Endothelial cell of umbilical vein (primary cell): ENCODE measurements at regions not wholly inside any gene's neighbourhood (a gene's known extent, or its start where the extent isn't known, plus 50 kb on each side); places are given as distances from the start of the nearest gene placed in this dataset.

Experiments used
- BruUV-seq: library from RNA; stranded (reverse); fragments of 400-500 nt; replicated peaks from 2 replicates; lab custom pipeline; 2021; lab: Mats Ljungman, UMichigan
- CTCF ChIA-PET: fragments of 300-600, 350-600 bp; sonication (Branson Sonifier 250); formaldehyde crosslinking; loops from one replicate; lab custom pipeline; 2021; ENCODE audit warnings: antibody characterized with exemption, inconsistent platforms; lab: Charles Lee
- POLR2A ChIA-PET: fragments of 300-600, 350-600 bp; sonication (Branson Sonifier 250); formaldehyde crosslinking; loops from one replicate; lab custom pipeline; 2021; ENCODE audit warnings: antibody characterized with exemption, inconsistent platforms; lab: Charles Lee
- DNase-seq: peaks from one replicate; pipeline ENCODE4 v3.0.0-alpha.2; 2011; ENCODE audit warnings: low read depth, low spot score
- FAIRE-seq: peaks from 2 replicates; lab custom pipeline; 2011; peaks lifted over from hg19 to GRCh38; lab: Jason Lieb, UNC
- H2AFZ ChIP-seq: 2 replicates; pipeline ENCODE4 v1.6.0; 2012; ENCODE audit warnings: low read depth, low read length, control low read depth, inconsistent platforms
- H3K27ac ChIP-seq: 2 replicates; pipeline ENCODE4 v1.5.1; 2011; ENCODE audit warnings: low read depth, mild to moderate bottlenecking, control low read depth, low read length, moderate library complexity; ENCODE audit not compliant: insufficient read depth
- H3K27me3 ChIP-seq, 2 experiments: 2 replicates each; pipeline versions ENCODE4 v1.6.0 to v1.6.1; 2011; ENCODE audit warnings: low read length in 2 of 2, mixed read lengths in 1 of 2; ENCODE audit not compliant: control insufficient read depth in 2 of 2, insufficient read depth in 2 of 2
- H3K36me3 ChIP-seq, 2 experiments: 2 replicates in 1 of 2; 3 replicates in 1 of 2; pipeline ENCODE4 v1.5.1; 2011; ENCODE audit warnings: low read length in 2 of 2, mild to moderate bottlenecking in 1 of 2, moderate library complexity in 1 of 2; ENCODE audit not compliant: control insufficient read depth in 2 of 2, insufficient read depth in 2 of 2; ENCODE audit errors: extremely low read depth in 1 of 2
- H3K4me1 ChIP-seq: 3 replicates; pipeline ENCODE4 v1.5.1; 2011; ENCODE audit warnings: mild to moderate bottlenecking, low read length; ENCODE audit not compliant: control insufficient read depth, insufficient read depth; ENCODE audit errors: extremely low read depth
- H3K4me2 ChIP-seq: 2 replicates; pipeline ENCODE4 v1.6.1; 2011; ENCODE audit warnings: low read length, control low read depth, mixed read lengths; ENCODE audit not compliant: insufficient read depth
- H3K4me3 ChIP-seq, 3 experiments: fragments of 200-600 bp in 1 of 3; sonication (generic), shearing (Covaris generic) in 1 of 3; replicated peaks in 1 of 3; 2 replicates each; pipeline ENCODE4 v1.5.1; 2011 to 2016; ENCODE audit warnings: control low read depth in 3 of 3, low read length in 3 of 3, mild to moderate bottlenecking in 2 of 3, inconsistent platforms in 1 of 3, low read depth in 1 of 3, moderate library complexity in 1 of 3; ENCODE audit not compliant: insufficient read depth in 1 of 3
- H3K79me2 ChIP-seq: 2 replicates; pipeline ENCODE4 v1.6.0; 2012; ENCODE audit warnings: low read length, inconsistent platforms; ENCODE audit not compliant: control insufficient read depth, insufficient read depth
- H3K9ac ChIP-seq: replicated peaks from 2 replicates; pipeline ENCODE3; 2011; ENCODE audit warnings: low read length, control low read depth; ENCODE audit not compliant: insufficient read depth; ENCODE audit errors: extremely low read depth
- H3K9me1 ChIP-seq: replicated peaks from 3 replicates; pipeline ENCODE4 v1.6.0; 2011; ENCODE audit warnings: mild to moderate bottlenecking, low read length; ENCODE audit not compliant: control insufficient read depth, insufficient read depth; ENCODE audit errors: extremely low read depth
- H3K9me3 ChIP-seq: replicated peaks from 2 replicates; pipeline ENCODE4 v1.5.1; 2012; ENCODE audit warnings: low read length, inconsistent platforms; ENCODE audit not compliant: control insufficient read depth, insufficient read depth
- H4K20me1 ChIP-seq: replicated peaks from 2 replicates; pipeline ENCODE3; 2011; ENCODE audit warnings: mild to moderate bottlenecking, low read length; ENCODE audit not compliant: control insufficient read depth, insufficient read depth; ENCODE audit errors: extremely low read depth
- FOS ChIP-seq: IDR thresholded peaks from 2 replicates; pipeline ENCODE4 v1.6.1; 2011; ENCODE audit warnings: mild to moderate bottlenecking, low read length, moderate library complexity, borderline replicate concordance; ENCODE audit not compliant: insufficient read depth
- GATA2 ChIP-seq: IDR thresholded peaks from 2 replicates; pipeline ENCODE4 v1.7.0; 2011; ENCODE audit warnings: low read depth, mild to moderate bottlenecking, moderate library complexity, mixed read lengths, low read length; ENCODE audit not compliant: insufficient read length, insufficient read depth
- JUN ChIP-seq: IDR thresholded peaks from 2 replicates; pipeline ENCODE4 v1.6.1; 2011; ENCODE audit warnings: borderline replicate concordance, low read depth; ENCODE audit not compliant: insufficient read length, insufficient read depth
- MYC ChIP-seq: IDR thresholded peaks from one replicate; pipeline ENCODE4 v1.6.1; 2011; ENCODE audit warnings: mild to moderate bottlenecking, low read depth, low read length
- POLR2AphosphoS5 ChIP-seq: IDR thresholded peaks from 2 replicates; pipeline ENCODE4 v1.6.1; 2012; ENCODE audit warnings: low read depth, mild to moderate bottlenecking, control low read depth, low read length, moderate library complexity; ENCODE audit not compliant: insufficient read depth
- dilution Hi-C: fragments of 300-500 bp; cut with MboI; formaldehyde crosslinking; loops from one replicate; pipeline ENCODE4 v1.15.0; 2019; ENCODE audit warnings: low sequenced_read_pairs; ENCODE audit not compliant: extremely low pct_ligation_motif_present
- intact Hi-C: fragments of 100-400 bp; cut with micrococcal nuclease; formaldehyde crosslinking; loops from one replicate; pipeline ENCODE4 v1.10.0; 2022
- TF ChIP-seq, protein P1 (sequence below): IDR thresholded peaks from 2 replicates; pipeline ENCODE4 v1.6.1; 2011; ENCODE audit not compliant: insufficient read depth, insufficient read length

DNA sequence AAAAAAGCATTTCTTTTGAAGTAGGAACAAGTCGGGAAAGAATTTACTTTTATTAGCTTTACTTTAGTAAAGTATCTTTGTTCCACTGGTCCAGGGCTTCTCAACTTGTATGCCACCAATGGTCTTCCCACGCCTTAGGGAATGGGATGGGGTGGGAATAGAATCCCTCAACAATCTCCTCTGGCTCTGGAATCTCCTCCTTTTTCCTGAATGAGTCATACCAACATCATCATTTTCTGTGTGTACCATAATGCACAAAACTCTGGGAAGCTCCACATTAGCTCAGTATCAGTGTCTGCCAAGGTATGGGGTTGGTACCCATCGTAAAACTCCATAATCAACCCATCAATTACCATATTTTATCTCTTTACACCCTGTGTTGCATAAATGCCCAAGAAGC, 159.4 kb upstream of the BMPER start:
- H3K27me3 ChIP-seq = no peaks in the 10 kb centered on the region
- H3K9ac ChIP-seq = no peak overlapping the region
- H3K9me3 ChIP-seq = no peaks in the 10 kb centered on the region
- ChIA-PET POLR2A (no interaction called here), CTCF (interaction anchor here (1.0 to 1.8 kb wide), 7 partner anchors 12 to 503 kb away, joined by 3 to 7 read pairs (median 4); no protein-coding TSS in a partner anchor)
- H3K4me2 ChIP-seq = no peak overlapping the region
- FAIRE-seq (peak; percentile 58), DNase-seq (peak; percentile 44)
- H4K20me1 ChIP-seq = no peaks in the 10 kb centered on the region
- no peaks in the 10 kb centered on the region for H3K79me2 ChIP-seq
- no peaks in the 10 kb centered on the region for H3K36me3 ChIP-seq
- intact Hi-C loops (no loop called here), dilution Hi-C loops (no loop called here)
- no peaks in the 10 kb centered on the region for H3K9me1 ChIP-seq
- BruUV-seq = no TSS peak
- no peak overlapping the region for H3K27ac ChIP-seq
- no peak for TF ChIP-seq POLR2AphosphoS5
- TF ChIP-seq MYC = no peak
- TF ChIP-seq, protein P1, sequence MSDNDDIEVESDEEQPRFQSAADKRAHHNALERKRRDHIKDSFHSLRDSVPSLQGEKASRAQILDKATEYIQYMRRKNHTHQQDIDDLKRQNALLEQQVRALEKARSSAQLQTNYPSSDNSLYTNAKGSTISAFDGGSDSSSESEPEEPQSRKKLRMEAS = no peak
- TF ChIP-seq JUN = peak; percentile 55
- TF ChIP-seq GATA2 = no peak
- peak; percentile 53 for TF ChIP-seq FOS
- no peak overlapping the region for H3K4me3 ChIP-seq
- no peak overlapping the region for H2AFZ ChIP-seq
- peaks cover 11% of the 10 kb centered on the region for H3K4me1 ChIP-seq

DNA sequence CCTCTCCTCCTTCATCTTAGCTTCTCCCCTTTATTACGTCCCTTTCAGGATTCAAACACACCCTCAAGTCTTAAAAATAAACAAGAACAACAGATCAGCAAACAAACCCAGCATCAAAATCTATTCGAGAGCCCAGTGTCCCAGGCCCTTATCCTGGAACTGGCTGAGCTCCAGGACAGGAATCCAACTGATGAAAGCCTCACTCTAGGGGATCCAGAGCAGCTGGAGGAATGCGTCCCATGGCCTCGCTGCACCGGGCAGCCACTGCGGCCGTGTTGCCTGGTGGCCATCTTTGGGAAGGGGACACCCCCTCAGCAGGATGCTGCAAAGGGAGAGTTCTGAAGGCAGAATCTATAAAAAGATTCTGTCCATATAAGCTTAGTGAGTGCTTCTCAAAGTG, 156.5 kb upstream of the BMPER start:
- Histone ChIP-seq H3K79me2 (no peaks in the 10 kb centered on the region), H3K9ac (no peak overlapping the region), H3K36me3 (no peaks in the 10 kb centered on the region), H3K4me1 (peaks cover 6% of the 10 kb centered on the region), H3K4me2 (no peak overlapping the region), H2AFZ (no peak overlapping the region), H3K27me3 (no peaks in the 10 kb centered on the region), H3K9me3 (no peaks in the 10 kb centered on the region), H3K4me3 (no peak overlapping the region), H3K9me1 (no peaks in the 10 kb centered on the region), H3K27ac (no peak overlapping the region), H4K20me1 (no peaks in the 10 kb centered on the region)
- FAIRE-seq (no peak), DNase-seq (no peak)
- intact Hi-C loops (no loop called here), dilution Hi-C loops (no loop called here)
- TF ChIP-seq MYC (no peak), POLR2AphosphoS5 (no peak)
- ChIA-PET POLR2A (no interaction called here), CTCF (interaction anchor here (1.0 to 1.4 kb wide), 3 partner anchors 9 to 184 kb away, joined by 3 to 5 read pairs (median 4); no protein-coding TSS in a partner anchor)
- BruUV-seq = no TSS peak
